UCSD-AML1 (cell line): ENCODE measurements at regions not wholly inside any gene's neighbourhood (a gene's known extent, or its start where the extent isn't known, plus 50 kb on each side); places are given as distances from the start of the nearest gene placed in this dataset.

Experiments
- DNase-seq: peaks from one replicate; lab custom pipeline; 2025; ENCODE audit not compliant: unreplicated experiment; lab: John Stamatoyannopoulos, UW

- DNase-seq = no peak
Observed at GRCh38 chr2:6562771-6563170, 302.9 kb downstream of the CMPK2 start.

DNA sequence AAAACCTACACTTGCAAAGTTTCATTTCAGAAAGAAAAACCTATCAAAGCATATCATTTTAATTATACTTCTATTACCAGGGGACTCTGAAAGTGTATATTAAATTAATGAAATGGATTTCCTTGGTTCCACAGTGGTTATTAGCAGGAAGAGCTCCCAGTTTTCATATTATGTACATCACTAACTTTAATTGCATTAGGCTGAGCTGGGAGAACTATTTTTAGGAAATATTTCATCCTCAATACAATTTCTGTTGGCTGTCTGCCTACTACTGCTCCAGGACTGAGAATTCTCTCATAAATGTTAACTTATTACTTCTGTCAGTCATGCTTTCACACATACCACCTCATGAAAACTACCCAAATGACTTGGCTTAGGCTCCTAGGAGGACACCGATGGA is 301.4 kb downstream of the CMPK2 start:
- DNase-seq = no peak

DNA sequence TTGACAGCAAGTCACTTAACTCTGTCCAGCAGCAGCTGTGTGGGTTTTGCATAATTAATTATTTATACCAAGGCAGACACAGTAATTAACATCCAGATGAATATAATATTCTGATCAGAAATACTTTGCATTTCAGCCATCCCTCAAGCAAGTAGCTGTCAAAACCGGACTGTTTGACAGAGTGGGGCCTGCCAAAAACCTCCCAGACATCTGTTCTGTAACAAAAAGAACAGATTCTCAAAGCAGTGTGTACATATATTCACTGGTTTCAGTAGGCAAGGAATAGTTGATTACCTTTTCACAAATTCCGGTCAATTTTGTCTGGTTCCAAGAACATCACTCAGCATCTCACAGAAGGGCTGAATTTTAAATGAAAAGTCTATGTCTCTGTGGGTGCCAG is 291.6 kb downstream of the CMPK2 start:
- DNase-seq = no peak

DNA sequence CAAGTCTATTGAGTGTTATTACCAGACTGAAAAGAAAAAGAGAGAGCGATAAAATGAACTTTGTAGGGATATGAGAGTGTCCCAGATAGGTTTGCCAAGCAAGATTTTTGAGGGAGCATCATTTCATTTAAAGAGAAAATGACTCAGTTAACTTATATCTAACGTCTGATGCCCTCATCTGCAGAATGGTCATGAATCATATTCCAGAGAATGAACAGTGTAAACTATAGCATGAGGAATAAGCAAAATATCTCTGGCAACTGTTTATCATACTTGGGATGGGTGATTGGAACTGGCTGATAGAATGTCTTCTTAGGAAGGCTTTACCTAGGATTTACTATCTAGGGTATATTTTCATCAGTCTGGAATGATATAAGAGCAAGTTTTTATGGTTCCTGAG is 289.4 kb downstream of the CMPK2 start:
- DNase-seq = no peak

DNA sequence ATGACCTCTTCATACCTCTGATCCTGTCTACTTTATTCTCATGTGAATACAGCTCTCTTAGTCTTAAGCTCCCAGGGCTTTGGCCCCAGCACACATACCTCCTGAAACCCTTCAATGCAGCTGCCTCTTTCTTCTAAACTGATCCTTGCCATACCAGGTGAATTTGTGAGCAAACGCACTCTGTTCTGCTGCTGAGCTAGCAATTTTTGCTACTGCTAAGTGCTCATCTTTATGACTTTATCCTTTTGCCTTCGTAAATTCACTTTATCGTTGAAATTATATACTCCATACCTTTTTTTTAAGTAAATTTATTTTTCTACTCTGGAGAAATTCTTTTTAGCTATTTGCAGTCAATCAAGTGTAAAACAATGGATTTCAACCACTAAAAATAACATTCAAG is 287.7 kb downstream of the CMPK2 start:
- DNase-seq = no peak

DNA sequence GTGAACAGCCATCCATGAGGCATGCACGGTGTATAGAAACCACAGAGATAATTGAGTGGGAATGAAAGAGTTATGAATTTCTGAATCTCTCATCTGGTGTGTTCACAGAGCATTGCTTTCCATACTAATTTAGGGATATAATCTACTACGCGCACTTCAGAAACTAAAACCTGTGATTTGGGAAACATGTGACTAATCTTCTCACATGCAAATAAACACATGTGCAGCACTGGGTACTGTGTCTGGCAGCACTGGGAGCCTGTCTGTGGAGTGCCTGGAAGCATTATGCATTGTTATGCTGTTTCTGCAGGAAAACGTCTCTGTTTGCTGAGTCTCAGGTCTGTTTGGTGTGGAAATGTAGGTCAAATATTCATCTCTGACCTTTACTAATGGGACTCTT is 287.3 kb downstream of the CMPK2 start:
- no peak for DNase-seq

GRCh38 chr2:6579281-6579680 is 286.4 kb downstream of the CMPK2 start:
- no peak for DNase-seq

- DNase-seq = no peak
Observed at GRCh38 chr2:6580982-6581381, 284.7 kb downstream of the CMPK2 start.

DNA sequence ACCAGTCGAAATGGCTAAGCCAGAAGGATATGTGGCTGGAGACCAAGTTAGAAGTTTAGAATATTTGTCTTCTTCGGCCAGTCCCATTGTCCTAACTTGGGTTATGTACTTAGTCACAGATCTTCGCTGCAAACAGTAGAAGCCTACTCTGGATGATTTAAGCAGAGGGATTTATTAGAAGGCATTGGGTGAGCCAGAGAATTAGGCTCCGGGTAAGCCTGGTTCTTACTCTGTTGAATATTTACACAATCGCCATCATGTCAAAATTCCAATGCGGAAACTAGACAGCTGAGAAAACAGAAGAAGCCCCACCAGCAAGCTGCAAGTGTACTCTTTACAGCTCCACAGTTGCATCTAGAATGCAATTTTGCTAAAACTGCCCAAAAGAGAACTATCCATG is 276.6 kb downstream of the CMPK2 start:
- no peak for DNase-seq

DNA sequence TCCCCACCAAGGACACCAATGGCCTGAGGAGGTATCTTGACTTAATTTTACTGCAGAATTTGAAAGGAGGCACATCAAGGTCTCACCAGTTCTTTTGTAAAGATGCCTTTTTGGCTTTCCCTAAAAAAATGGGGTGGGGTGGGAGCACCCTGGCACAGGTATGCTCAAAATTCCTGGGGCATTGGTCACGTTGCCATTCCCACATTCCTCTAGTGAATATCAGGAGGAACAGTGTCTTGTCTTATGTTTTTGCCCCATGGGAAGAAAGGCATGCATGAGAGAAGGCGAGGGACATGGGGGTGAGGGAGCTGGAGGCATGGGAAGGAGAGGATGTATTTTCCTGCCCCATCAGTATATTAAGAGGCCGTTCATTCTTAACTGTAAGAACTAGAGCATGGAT is 275.3 kb downstream of the CMPK2 start:
- DNase-seq = no peak

- no peak for DNase-seq
Observed at GRCh38 chr2:6602471-6602870, 263.2 kb downstream of the CMPK2 start.

DNA sequence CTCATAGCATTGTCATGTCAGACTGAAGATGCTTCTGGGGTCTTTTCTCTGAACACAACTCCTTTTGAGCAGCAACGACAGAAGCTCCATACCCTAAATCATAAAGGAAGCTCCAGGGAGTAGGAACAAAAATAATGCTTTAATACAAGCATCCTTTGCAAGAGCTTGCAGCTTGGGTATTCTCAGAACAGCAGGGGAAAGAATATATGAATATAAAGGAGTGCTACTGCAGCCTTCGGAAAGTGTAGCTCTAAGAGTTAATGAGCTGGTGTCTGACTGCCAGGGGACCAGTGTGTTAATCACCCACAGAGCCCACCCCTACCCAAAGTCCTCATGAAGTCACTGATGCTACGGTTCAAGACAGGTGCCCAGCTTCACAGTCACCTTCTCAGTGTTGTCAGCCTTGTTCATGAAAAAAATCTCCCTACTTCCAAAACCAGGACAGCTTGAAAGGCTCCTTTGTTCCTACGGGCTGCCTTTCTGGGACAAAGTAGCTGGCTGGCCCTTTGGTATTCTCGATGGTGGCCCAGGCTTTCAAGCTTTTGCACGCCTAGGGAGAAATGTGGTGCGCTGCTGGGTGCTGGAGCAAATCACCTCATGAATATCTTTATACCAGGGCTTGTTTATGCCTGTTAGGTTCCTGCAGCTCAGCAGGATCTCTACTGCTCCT is 259.7 kb downstream of the CMPK2 start:
- no peak for DNase-seq

GRCh38 chr2:6617794-6618193 is 247.9 kb downstream of the CMPK2 start:
- no peak for DNase-seq

DNA sequence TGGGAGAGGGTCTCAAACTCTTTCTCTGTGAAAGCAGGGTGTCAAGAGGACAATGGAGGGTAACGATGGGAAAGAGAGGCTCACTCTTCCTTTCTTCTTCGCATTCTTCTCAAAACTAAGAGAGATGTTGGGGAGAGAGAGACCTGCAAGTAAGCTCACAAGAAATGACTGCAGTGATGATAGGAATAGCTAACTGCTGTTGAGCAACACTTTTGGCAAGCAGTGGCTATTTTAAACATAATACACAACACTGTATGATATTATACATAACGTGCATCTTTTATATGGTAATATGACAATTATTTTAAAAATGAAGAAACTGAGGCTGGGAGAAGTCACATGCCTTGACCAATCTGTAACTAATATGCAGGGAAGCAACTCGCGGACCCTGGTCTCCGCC is 247.5 kb downstream of the CMPK2 start:
- no peak for DNase-seq

DNA sequence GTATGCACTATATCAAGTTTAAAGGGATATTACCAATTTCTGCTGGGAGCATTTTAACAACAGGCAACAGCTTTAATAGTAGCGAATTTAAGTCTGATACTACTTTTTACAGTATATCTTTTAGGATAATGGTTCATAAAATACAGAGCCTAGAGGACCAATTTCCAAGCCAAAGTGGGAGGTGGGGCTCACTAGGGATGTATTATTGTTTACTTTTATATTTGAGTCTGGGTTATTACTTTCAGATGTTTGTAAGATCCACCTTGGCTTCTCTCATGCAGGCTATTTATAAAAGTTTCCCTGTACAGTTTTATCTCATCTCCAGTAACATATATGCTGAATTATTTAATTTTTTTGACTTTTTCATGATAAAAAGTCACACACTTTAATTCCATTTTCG is 242.0 kb downstream of the CMPK2 start:
- DNase-seq = no peak

GRCh38 chr2:6626401-6627012 is 239.2 kb downstream of the CMPK2 start:
- no peak for DNase-seq

DNA sequence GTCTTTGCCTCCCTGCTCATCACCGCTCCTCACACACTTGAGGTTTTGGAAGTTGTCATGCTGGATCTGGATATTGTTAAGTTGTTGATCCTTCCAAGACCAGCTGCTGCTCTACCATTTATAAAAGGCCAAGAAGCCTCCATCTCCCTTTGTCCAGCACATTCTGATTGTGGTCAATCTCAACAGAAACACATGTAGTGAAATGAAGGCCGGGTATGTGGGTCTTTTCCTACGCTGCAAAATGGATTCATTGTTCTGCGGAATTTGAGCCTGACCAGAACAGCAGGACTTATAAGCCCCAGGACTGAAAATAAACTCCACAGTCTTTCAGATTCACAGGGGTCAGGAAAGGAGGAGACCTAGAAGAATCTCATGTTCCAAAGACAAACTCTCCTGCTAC is 238.4 kb downstream of the CMPK2 start:
- DNase-seq = no peak

DNA sequence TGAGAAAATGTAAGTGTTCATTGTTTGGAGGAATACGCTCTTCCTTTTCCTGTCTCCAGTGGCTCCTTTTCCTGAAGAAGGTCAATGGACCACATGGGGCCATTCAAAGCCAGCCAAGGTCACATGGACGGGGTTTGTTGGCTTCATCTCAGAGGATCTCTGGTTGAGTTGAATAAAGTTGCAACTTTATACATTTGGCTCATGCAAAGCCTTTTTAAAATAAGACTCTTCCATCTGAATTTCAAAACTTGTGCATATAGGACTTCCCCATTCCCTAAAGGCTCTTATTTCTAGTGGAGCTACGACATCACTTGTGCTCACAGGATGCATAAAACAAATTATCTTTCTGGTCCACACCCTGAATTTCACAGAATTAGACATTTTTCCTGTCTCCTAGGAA is 235.5 kb downstream of the CMPK2 start:
- no peak for DNase-seq

DNA sequence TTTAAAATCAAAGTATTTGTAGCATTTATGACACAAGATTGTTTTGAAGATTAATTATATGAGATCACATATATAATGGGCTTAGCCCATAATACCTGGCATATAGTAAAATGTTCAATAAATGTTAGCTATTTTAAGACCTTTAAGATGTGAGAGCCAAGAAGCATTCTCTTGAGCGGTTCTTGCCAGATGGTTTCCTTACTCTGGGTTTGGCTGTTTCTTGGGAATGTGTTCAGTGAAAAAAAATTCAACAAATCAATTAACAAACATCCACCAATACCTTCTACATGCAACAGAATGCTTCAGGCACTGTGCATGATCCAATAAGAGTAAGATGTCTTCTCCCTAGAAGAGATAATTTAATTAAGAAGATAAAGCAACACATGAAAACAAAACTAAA is 230.4 kb downstream of the CMPK2 start:
- no peak for DNase-seq

DNA sequence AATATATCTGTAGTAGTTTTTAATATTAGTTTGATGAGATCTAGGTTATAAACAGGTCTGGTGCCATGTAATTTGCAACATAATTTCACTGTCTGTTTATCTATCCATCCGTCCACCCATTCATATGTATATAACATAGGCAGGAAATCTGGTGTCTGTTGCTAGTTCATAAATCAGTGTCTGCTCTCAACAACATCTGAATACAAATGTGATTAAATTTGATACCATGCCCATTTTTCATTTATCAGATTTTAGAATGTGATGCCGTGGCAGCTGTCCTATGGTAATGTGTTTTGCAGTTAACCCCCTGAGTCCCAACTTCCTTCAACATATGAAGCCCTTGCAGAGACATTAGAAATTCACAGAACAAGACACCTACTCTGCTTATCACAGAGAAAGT is 228.4 kb downstream of the CMPK2 start:
- DNase-seq = no peak

DNA sequence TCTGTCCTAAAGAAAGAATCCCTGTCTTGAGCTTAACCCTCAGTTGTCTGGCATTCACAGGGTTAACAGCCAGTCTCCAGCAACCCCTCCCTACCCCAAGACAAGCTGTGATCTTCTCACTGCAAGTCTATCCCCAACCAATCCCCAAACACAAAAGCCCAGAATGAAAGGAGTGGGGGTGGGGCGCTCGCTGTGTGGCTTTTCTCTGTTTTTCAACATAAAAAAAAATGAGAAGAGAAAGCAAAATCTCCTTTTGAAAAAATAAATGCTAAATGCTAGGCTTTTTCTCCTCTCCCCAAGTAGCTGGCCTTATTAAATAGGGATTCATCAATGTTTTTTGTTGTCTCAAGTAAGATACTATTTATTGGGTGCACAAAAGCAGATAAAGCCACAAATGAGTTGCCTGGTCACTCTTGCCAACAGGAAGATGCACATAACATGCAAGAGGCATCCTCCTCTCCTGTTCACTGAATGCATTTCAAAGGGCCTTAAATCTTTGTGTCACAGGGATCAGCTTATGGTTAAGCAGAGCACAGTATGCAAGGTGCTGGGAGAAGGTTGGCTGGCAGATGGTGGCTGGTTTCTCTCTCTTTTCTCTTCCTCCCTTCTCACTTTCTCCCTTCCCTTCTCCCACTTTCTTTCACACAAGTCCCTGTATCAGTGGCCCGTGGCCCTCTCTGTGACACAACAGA is 225.6 kb downstream of the CMPK2 start:
- DNase-seq = no peak

- no peak for DNase-seq
Observed at GRCh38 chr2:6640621-6641015, 225.1 kb downstream of the CMPK2 start.

GRCh38 chr2:6641956-6642355 is 223.8 kb downstream of the CMPK2 start:
- no peak for DNase-seq
